ENCODE measurements at regions not wholly inside any gene's neighbourhood (a gene's known extent, or its start where the extent isn't known, plus 50 kb on each side); places are given as distances from the start of the nearest gene placed in this dataset.

GRCh38 chr5:82393951-82394350 lies 115.8 kb upstream of the RPS23 start:
- DNase-seq (no peak), ATAC-seq (no peak)
- Histone ChIP-seq H3K36me3 (replicated peaks in 1 of 2; ENCODE audit: insufficient read depth in 1 of 2, low read depth in 2 of 2) (no peaks in the 10 kb centered on the region), H3K9me3 (no peaks in the 10 kb centered on the region), H3K4me3 (no peak overlapping the region), H3K27ac (no peak overlapping the region), H3K4me1 (no peaks in the 10 kb centered on the region), H3K27me3 (no peaks in the 10 kb centered on the region)
- TF ChIP-seq POLR2A (IDR thresholded peaks at IDR 0.05) (no peak), CTCF (IDR thresholded peaks at IDR 0.05) (no peak)
- intact Hi-C loops (cut with DNase I): no loop called here
- WGBS, 2 donors: 78% methylated on average over 3 of the region's 3 CpGs

GRCh38 chr5:82390088-82390487 lies 111.9 kb upstream of the RPS23 start:
- no peak for TF ChIP-seq CTCF (IDR thresholded peaks at IDR 0.05)
- DNase-seq (no peak), ATAC-seq (no peak)
- intact Hi-C loops (cut with DNase I): no loop called here
- Histone ChIP-seq H3K9me3 (no peaks in the 10 kb centered on the region), H3K27me3 (no peaks in the 10 kb centered on the region), H3K27ac (no peak overlapping the region), H3K4me1 (peaks cover 12% of the 10 kb centered on the region), H3K4me3 (no peak overlapping the region), H3K36me3 (replicated peaks in 1 of 2; ENCODE audit: insufficient read depth in 1 of 2, low read depth in 2 of 2) (no peaks in the 10 kb centered on the region)
- WGBS, 2 donors: 91 to 92% methylated on average over 3 of the region's 3 CpGs

- DNase-seq (no peak), ATAC-seq (no peak)
- H3K4me1 ChIP-seq: peaks cover 12% of the 10 kb centered on the region
- H3K9me3 ChIP-seq: no peaks in the 10 kb centered on the region
- H3K27me3 ChIP-seq: no peaks in the 10 kb centered on the region
- TF ChIP-seq POLR2A (IDR thresholded peaks at IDR 0.05): no peak
- 80 to 86% methylated on average over 2 of the region's 2 CpGs for WGBS, 2 donors
- intact Hi-C loops (cut with DNase I): no loop called here
- no peak overlapping the region for H3K4me3 ChIP-seq
- no peaks in the 10 kb centered on the region for H3K36me3 ChIP-seq (replicated peaks in 1 of 2; ENCODE audit: insufficient read depth in 1 of 2, low read depth in 2 of 2)
- H3K27ac ChIP-seq: no peak overlapping the region
These were observed 111.2 kb upstream of the RPS23 start for GRCh38 chr5:82389347-82389746.

- Histone ChIP-seq H3K9me3 (no peaks in the 10 kb centered on the region), H3K4me3 (no peak overlapping the region), H3K4me1 (peaks cover 12% of the 10 kb centered on the region), H3K27me3 (no peaks in the 10 kb centered on the region), H3K27ac (no peak overlapping the region), H3K36me3 (replicated peaks in 1 of 2; ENCODE audit: insufficient read depth in 1 of 2, low read depth in 2 of 2) (no peaks in the 10 kb centered on the region)
- TF ChIP-seq CTCF (IDR thresholded peaks at IDR 0.05): no peak
- no peak for TF ChIP-seq POLR2A (IDR thresholded peaks at IDR 0.05)
- 72 to 84% methylated on average over 6 of the region's 6 CpGs for WGBS, 2 donors
- DNase-seq (peak in 2 of 4 donors; percentile 16 to 17), ATAC-seq (peak; percentile 56)
- intact Hi-C loops (cut with DNase I): no loop called here
These were observed 110.0 kb upstream of the RPS23 start for GRCh38 chr5:82388181-82388580.

GRCh38 chr5:82387819-82388166 lies 109.6 kb upstream of the RPS23 start:
- ATAC-seq (no peak), DNase-seq (no peak)
- Histone ChIP-seq H3K9me3 (no peaks in the 10 kb centered on the region), H3K4me1 (peaks cover 12% of the 10 kb centered on the region), H3K36me3 (replicated peaks in 1 of 2; ENCODE audit: insufficient read depth in 1 of 2, low read depth in 2 of 2) (no peaks in the 10 kb centered on the region), H3K27me3 (no peaks in the 10 kb centered on the region), H3K4me3 (no peak overlapping the region), H3K27ac (no peak overlapping the region)
- no peak for TF ChIP-seq CTCF (IDR thresholded peaks at IDR 0.05)
- no peak for TF ChIP-seq POLR2A (IDR thresholded peaks at IDR 0.05)
- 9 to 20% methylated on average over 5 of the region's 5 CpGs for WGBS, 2 donors
- intact Hi-C loops (cut with DNase I): no loop called here

Measured in body of pancreas (tissue), 4 donors.